ENCODE measurements at regions not wholly inside any gene's neighbourhood (a gene's known extent, or its start where the extent isn't known, plus 50 kb on each side); places are given as distances from the start of the nearest gene placed in this dataset.

DNA sequence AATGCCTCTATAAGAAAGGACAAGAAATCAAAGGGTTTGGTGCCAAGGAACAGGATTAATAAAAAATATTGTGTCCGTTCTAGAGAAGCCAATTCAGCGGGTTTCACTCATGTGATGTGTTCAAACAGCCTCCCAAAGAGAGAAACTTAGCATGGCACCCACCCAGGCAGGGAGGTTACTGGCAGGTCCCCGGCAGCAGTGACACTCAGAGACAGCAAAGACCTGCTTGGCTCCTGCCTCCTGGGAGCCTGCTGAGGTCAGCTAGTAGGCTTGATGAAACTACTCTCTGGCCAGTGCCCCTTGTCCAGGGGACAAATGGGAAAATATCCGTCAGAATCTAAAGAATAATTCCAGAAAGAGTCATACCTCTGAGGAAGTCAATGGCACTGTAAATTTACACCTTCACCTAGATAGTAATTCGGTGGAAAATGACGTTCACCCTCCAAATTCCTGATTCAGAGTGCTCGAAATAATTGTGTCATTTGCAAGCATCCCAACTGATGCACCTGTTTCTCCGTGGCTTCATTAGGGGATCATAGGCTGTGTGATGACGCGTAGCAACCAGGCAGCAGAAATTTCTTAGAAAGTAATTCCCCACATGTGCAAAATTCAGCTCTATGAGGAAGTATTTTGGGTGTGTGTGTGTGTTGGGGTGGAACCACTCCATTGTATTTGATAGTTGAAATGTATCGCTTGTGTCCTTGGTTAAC is 481.5 kb upstream of the ZFHX3 start:
- Histone ChIP-seq H3K4me2 (ENCODE audit: insufficient read depth, low read length) (no peak overlapping the region), H3K27ac (ENCODE audit: low read depth, low read length) (no peak overlapping the region), H3K4me1 (ENCODE audit: insufficient read depth, low read length) (no peaks in the 10 kb centered on the region), H2AFZ (ENCODE audit: low read length) (no peak overlapping the region), H4K20me1 (ENCODE audit: insufficient read depth, low read length) (no peaks in the 10 kb centered on the region), H3K79me2 (ENCODE audit: insufficient read depth, low read length) (no peaks in the 10 kb centered on the region), H3K27me3 (ENCODE audit: insufficient read depth, low read length) (no peaks in the 10 kb centered on the region), H3K36me3 (ENCODE audit: insufficient read depth, low read length) (no peaks in the 10 kb centered on the region), H3K4me3 (ENCODE audit: insufficient read depth, low read length) (no peak overlapping the region), H3K9me3 (ENCODE audit: low read depth, low read length) (no peaks in the 10 kb centered on the region)
- TF ChIP-seq, protein P1, sequence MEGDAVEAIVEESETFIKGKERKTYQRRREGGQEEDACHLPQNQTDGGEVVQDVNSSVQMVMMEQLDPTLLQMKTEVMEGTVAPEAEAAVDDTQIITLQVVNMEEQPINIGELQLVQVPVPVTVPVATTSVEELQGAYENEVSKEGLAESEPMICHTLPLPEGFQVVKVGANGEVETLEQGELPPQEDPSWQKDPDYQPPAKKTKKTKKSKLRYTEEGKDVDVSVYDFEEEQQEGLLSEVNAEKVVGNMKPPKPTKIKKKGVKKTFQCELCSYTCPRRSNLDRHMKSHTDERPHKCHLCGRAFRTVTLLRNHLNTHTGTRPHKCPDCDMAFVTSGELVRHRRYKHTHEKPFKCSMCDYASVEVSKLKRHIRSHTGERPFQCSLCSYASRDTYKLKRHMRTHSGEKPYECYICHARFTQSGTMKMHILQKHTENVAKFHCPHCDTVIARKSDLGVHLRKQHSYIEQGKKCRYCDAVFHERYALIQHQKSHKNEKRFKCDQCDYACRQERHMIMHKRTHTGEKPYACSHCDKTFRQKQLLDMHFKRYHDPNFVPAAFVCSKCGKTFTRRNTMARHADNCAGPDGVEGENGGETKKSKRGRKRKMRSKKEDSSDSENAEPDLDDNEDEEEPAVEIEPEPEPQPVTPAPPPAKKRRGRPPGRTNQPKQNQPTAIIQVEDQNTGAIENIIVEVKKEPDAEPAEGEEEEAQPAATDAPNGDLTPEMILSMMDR (IDR thresholded peaks at IDR 0.05; ENCODE audit: extremely low read depth, low read depth, low read length), result no peak
- DNase-seq (ENCODE audit: insufficient read length, low spot score, missing footprints), result no peak

DNA sequence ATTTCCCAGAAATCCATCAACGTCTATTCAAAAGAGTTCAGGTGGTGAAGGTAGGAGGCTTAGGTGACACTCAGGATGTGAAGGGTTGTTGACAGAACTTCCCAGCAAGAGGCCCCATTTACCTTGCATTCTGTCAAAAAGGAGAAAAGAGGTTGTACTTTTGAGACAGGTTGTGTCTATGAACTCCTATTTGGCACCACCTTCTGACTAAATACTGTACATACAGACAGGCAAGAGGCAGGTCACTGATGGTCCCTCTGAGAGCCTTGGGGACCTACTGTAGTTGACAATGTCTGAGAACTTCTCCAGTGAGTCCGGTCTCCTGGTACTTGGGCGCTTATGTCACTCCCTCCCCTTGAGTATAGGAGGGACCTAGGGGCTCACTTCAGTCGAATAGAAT is 479.3 kb upstream of the ZFHX3 start:
- Histone ChIP-seq H4K20me1 (ENCODE audit: insufficient read depth, low read length) (no peaks in the 10 kb centered on the region), H3K4me1 (ENCODE audit: insufficient read depth, low read length) (no peaks in the 10 kb centered on the region), H3K9me3 (ENCODE audit: low read depth, low read length) (no peaks in the 10 kb centered on the region), H3K27ac (ENCODE audit: low read depth, low read length) (no peak overlapping the region), H3K4me2 (ENCODE audit: insufficient read depth, low read length) (no peak overlapping the region), H3K36me3 (ENCODE audit: insufficient read depth, low read length) (no peaks in the 10 kb centered on the region), H3K4me3 (ENCODE audit: insufficient read depth, low read length) (no peak overlapping the region), H3K27me3 (ENCODE audit: insufficient read depth, low read length) (no peaks in the 10 kb centered on the region), H2AFZ (ENCODE audit: low read length) (no peak overlapping the region), H3K79me2 (ENCODE audit: insufficient read depth, low read length) (no peaks in the 10 kb centered on the region)
- DNase-seq (ENCODE audit: insufficient read length, low spot score, missing footprints), result no peak
- TF ChIP-seq, protein P1 (IDR thresholded peaks at IDR 0.05; ENCODE audit: extremely low read depth, low read depth, low read length), result no peak

DNA sequence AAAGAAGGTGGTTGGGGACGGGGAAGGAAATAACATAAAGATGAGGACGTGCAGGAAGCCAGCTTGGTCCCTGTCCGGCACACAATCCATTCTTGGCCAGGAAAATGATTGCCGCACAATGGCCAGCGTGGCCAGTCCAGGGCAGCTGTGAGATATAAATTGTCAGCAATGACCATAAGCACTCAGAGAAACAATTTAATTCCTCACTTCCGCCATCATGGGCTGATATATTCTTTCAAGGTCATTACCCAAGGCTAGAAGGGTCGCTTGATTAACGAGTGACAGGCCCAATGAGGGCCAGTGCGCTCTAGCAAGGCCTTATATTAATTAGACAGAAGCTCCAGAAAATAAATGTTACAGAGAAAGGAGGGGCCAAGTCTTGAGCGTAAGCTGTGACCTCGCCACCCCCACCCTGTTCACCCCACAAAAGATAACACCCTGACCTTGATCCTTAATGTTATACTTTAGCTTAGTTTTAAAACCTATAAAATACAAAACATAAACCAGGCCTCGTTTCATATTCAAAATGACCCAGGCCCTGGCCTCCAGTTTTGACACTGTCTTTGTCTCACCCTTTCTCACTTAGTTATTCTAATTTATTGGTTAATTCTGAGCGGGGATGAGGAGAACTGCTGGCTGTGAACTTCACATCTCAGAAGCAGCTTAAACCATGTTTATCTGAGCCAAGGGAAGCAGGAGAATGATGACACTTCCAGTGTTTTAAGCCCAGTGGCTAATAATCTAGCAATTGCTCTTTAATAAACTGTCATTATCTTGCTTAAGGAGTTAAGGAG is 478.3 kb upstream of the ZFHX3 start:
- Histone ChIP-seq H3K79me2 (ENCODE audit: insufficient read depth, low read length) (no peaks in the 10 kb centered on the region), H3K4me1 (ENCODE audit: insufficient read depth, low read length) (no peaks in the 10 kb centered on the region), H4K20me1 (ENCODE audit: insufficient read depth, low read length) (no peaks in the 10 kb centered on the region), H3K4me3 (ENCODE audit: insufficient read depth, low read length) (no peak overlapping the region), H3K27ac (ENCODE audit: low read depth, low read length) (no peak overlapping the region), H3K4me2 (ENCODE audit: insufficient read depth, low read length) (no peak overlapping the region), H3K9me3 (ENCODE audit: low read depth, low read length) (no peaks in the 10 kb centered on the region), H3K36me3 (ENCODE audit: insufficient read depth, low read length) (no peaks in the 10 kb centered on the region), H3K27me3 (ENCODE audit: insufficient read depth, low read length) (no peaks in the 10 kb centered on the region), H2AFZ (ENCODE audit: low read length) (no peak overlapping the region)
- DNase-seq (ENCODE audit: insufficient read length, low spot score, missing footprints), result no peak
- TF ChIP-seq, protein P1 (IDR thresholded peaks at IDR 0.05; ENCODE audit: extremely low read depth, low read depth, low read length), result no peak

DNA sequence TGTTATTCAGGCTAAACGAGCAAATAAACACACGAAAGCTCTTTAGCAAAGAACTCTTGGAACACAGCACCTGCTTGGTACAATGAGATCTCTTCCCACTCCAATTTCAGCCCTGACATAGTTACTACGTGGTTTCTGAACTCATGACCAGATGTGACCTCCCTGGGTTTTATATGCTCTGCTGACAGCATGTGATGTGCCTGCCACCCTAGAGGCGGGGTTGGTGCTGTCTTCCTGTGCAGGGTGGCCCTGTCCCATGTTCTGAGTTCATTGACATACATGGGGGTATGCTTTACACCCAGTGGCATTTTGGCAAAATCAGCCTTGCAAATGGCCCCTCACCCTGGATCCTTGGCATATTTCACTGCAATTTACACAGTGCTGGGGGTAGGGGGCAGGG is 475.3 kb upstream of the ZFHX3 start:
- DNase-seq (ENCODE audit: insufficient read length, low spot score, missing footprints), result no peak
- Histone ChIP-seq H3K79me2 (ENCODE audit: insufficient read depth, low read length) (no peaks in the 10 kb centered on the region), H3K4me1 (ENCODE audit: insufficient read depth, low read length) (no peaks in the 10 kb centered on the region), H3K4me3 (ENCODE audit: insufficient read depth, low read length) (no peak overlapping the region), H3K9me3 (ENCODE audit: low read depth, low read length) (no peaks in the 10 kb centered on the region), H3K4me2 (ENCODE audit: insufficient read depth, low read length) (no peak overlapping the region), H4K20me1 (ENCODE audit: insufficient read depth, low read length) (no peaks in the 10 kb centered on the region), H3K27me3 (ENCODE audit: insufficient read depth, low read length) (no peaks in the 10 kb centered on the region), H3K27ac (ENCODE audit: low read depth, low read length) (no peak overlapping the region), H3K36me3 (ENCODE audit: insufficient read depth, low read length) (no peaks in the 10 kb centered on the region), H2AFZ (ENCODE audit: low read length) (no peak overlapping the region)
- TF ChIP-seq, protein P1 (IDR thresholded peaks at IDR 0.05; ENCODE audit: extremely low read depth, low read depth, low read length), result no peak
